ENCODE measurements at regions not wholly inside any gene's neighbourhood (a gene's known extent, or its start where the extent isn't known, plus 50 kb on each side); places are given as distances from the start of the nearest gene placed in this dataset.

GRCh38 chr18:70973626-70974025 is 684.8 kb downstream of the SOCS6 start:
- no peak for TF ChIP-seq CTCF (IDR thresholded peaks at IDR 0.05; ENCODE audit: insufficient read depth, low read length, poor library complexity, severe bottlenecking)
- DNase-seq (ENCODE audit: extremely low read depth, insufficient read length), result no peak
- Histone ChIP-seq H3K36me3 (ENCODE audit: control insufficient read depth, insufficient read depth, low read length) (no peaks in the 10 kb centered on the region), H3K27me3 (replicated peaks; ENCODE audit: control insufficient read depth, insufficient read depth, low read length) (no peaks in the 10 kb centered on the region), H3K4me3 (replicated peaks; ENCODE audit: low read depth, low read length) (no peak overlapping the region)

- Histone ChIP-seq H3K36me3 (ENCODE audit: control insufficient read depth, insufficient read depth, low read length) (no peaks in the 10 kb centered on the region), H3K4me3 (replicated peaks; ENCODE audit: low read depth, low read length) (no peak overlapping the region), H3K27me3 (replicated peaks; ENCODE audit: control insufficient read depth, insufficient read depth, low read length) (no peaks in the 10 kb centered on the region)
- TF ChIP-seq CTCF (IDR thresholded peaks at IDR 0.05; ENCODE audit: insufficient read depth, low read length, poor library complexity, severe bottlenecking), result no peak
- no peak for DNase-seq (ENCODE audit: extremely low read depth, insufficient read length)
These were observed 677.6 kb downstream of the SOCS6 start for GRCh38 chr18:70966419-70966818.

GRCh38 chr18:70961939-70962338 is 673.1 kb downstream of the SOCS6 start:
- no peak overlapping the region for H3K4me3 ChIP-seq (replicated peaks; ENCODE audit: low read depth, low read length)
- no peak for TF ChIP-seq CTCF (IDR thresholded peaks at IDR 0.05; ENCODE audit: insufficient read depth, low read length, poor library complexity, severe bottlenecking)
- H3K36me3 ChIP-seq (ENCODE audit: control insufficient read depth, insufficient read depth, low read length), result no peaks in the 10 kb centered on the region
- H3K27me3 ChIP-seq (replicated peaks; ENCODE audit: control insufficient read depth, insufficient read depth, low read length), result no peaks in the 10 kb centered on the region
- DNase-seq (ENCODE audit: extremely low read depth, insufficient read length), result no peak

- H3K36me3 ChIP-seq (ENCODE audit: control insufficient read depth, insufficient read depth, low read length), result no peaks in the 10 kb centered on the region
- DNase-seq (ENCODE audit: extremely low read depth, insufficient read length), result no peak
- no peak for TF ChIP-seq CTCF (IDR thresholded peaks at IDR 0.05; ENCODE audit: insufficient read depth, low read length, poor library complexity, severe bottlenecking)
- H3K4me3 ChIP-seq (replicated peaks; ENCODE audit: low read depth, low read length), result no peak overlapping the region
- no peaks in the 10 kb centered on the region for H3K27me3 ChIP-seq (replicated peaks; ENCODE audit: control insufficient read depth, insufficient read depth, low read length)
These were observed 667.7 kb downstream of the SOCS6 start for GRCh38 chr18:70956554-70956953.

GRCh38 chr18:70936160-70936559 is 647.3 kb downstream of the SOCS6 start:
- Histone ChIP-seq H3K36me3 (ENCODE audit: control insufficient read depth, insufficient read depth, low read length) (no peaks in the 10 kb centered on the region), H3K27me3 (replicated peaks; ENCODE audit: control insufficient read depth, insufficient read depth, low read length) (no peaks in the 10 kb centered on the region), H3K4me3 (replicated peaks; ENCODE audit: low read depth, low read length) (no peak overlapping the region)
- DNase-seq (ENCODE audit: extremely low read depth, insufficient read length), result no peak
- no peak for TF ChIP-seq CTCF (IDR thresholded peaks at IDR 0.05; ENCODE audit: insufficient read depth, low read length, poor library complexity, severe bottlenecking)
